AG04449 (cell line): ENCODE measurements at regions not wholly inside any gene's neighbourhood (a gene's known extent, or its start where the extent isn't known, plus 50 kb on each side); places are given as distances from the start of the nearest gene placed in this dataset.

Experiments
- CTCF ChIA-PET: fragments of 350-600 bp; formaldehyde crosslinking; extraction: SDS; loops from one replicate; lab custom pipeline; 2021; ENCODE audit warnings: antibody characterized with exemption; lab: Yijun Ruan, JAX
- POLR2A ChIA-PET: fragments of 400-600, 350-600 bp; formaldehyde crosslinking; extraction: SDS; loops from one replicate; lab custom pipeline; 2020; ENCODE audit warnings: antibody characterized with exemption, inconsistent platforms; lab: Yijun Ruan, JAX
- DNase-seq: peaks from one replicate; pipeline ENCODE4 v3.0.0-alpha.2; 2010; ENCODE audit warnings: low read depth, low spot score
- H3K4me3 ChIP-seq: 2 replicates; pipeline ENCODE4 v1.5.1; 2011; ENCODE audit warnings: low read depth, mild to moderate bottlenecking, control low read depth, low read length
- TF ChIP-seq, protein P1 (sequence below): IDR thresholded peaks from one replicate; pipeline ENCODE4 v1.5.1; 2011; ENCODE audit warnings: mild to moderate bottlenecking, moderate library complexity, low read length, control low read depth, inconsistent platforms; ENCODE audit not compliant: insufficient read depth; ENCODE audit errors: missing control alignments

GRCh38 chr9:99432075-99432474, 210.0 kb downstream of the SEC61B start:
- ChIA-PET POLR2A (no interaction called here), CTCF (interaction anchor here (1.9 kb wide), 1 partner anchor 13 kb away, joined by 4 read pairs; no protein-coding TSS in a partner anchor)
- DNase-seq, result no peak
- TF ChIP-seq, protein P1, sequence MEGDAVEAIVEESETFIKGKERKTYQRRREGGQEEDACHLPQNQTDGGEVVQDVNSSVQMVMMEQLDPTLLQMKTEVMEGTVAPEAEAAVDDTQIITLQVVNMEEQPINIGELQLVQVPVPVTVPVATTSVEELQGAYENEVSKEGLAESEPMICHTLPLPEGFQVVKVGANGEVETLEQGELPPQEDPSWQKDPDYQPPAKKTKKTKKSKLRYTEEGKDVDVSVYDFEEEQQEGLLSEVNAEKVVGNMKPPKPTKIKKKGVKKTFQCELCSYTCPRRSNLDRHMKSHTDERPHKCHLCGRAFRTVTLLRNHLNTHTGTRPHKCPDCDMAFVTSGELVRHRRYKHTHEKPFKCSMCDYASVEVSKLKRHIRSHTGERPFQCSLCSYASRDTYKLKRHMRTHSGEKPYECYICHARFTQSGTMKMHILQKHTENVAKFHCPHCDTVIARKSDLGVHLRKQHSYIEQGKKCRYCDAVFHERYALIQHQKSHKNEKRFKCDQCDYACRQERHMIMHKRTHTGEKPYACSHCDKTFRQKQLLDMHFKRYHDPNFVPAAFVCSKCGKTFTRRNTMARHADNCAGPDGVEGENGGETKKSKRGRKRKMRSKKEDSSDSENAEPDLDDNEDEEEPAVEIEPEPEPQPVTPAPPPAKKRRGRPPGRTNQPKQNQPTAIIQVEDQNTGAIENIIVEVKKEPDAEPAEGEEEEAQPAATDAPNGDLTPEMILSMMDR, result no peak
- no peak overlapping the region for H3K4me3 ChIP-seq

DNA sequence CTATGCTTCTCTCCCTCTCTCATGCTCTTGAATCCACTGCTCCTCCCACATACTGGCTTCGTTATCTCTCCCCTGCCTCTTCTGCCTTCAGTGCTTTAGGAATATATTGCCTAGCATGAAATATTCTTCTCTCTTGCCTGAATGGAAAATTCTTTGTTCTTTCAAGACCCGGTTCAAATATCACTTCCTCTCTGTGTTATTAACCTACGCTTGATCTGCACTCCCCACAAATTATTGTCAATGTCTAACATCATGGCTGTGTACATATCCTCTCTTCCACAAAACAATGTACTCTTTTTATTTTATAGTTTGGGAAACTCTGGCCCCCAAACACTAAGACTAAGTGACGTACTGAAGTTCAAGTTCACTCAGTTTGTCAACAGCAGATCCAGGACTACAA, 211.0 kb downstream of the SEC61B start:
- TF ChIP-seq, protein P1, result no peak
- ChIA-PET POLR2A (interaction anchor here (1.8 kb wide), 1 partner anchor 13 kb away, joined by 9 read pairs; no protein-coding TSS in a partner anchor), CTCF (interaction anchor here (1.4 kb wide), 1 partner anchor 13 kb away, joined by 6 read pairs; no protein-coding TSS in a partner anchor)
- no peak overlapping the region for H3K4me3 ChIP-seq
- no peak for DNase-seq

GRCh38 chr9:99433555-99433954, 211.5 kb downstream of the SEC61B start:
- ChIA-PET POLR2A (interaction anchor here (1.8 kb wide), 1 partner anchor 12 kb away, joined by 9 read pairs; no protein-coding TSS in a partner anchor), CTCF (interaction anchor here (1.4 kb wide), 1 partner anchor 12 kb away, joined by 6 read pairs; no protein-coding TSS in a partner anchor)
- no peak overlapping the region for H3K4me3 ChIP-seq
- DNase-seq, result no peak
- TF ChIP-seq, protein P1, result no peak

- ChIA-PET POLR2A (no interaction called here), CTCF (no interaction called here)
- no peak for DNase-seq
- TF ChIP-seq, protein P1, result no peak
- H3K4me3 ChIP-seq, result no peak overlapping the region
Measured at GRCh38 chr9:99436616-99437015, 214.5 kb downstream of the SEC61B start.

GRCh38 chr9:99437145-99437544, 215.1 kb downstream of the SEC61B start:
- DNase-seq, result no peak
- POLR2A ChIA-PET, result no interaction called here
- CTCF ChIA-PET, result no interaction called here
- no peak overlapping the region for H3K4me3 ChIP-seq
- TF ChIP-seq, protein P1, result no peak

- POLR2A ChIA-PET, result no interaction called here
- no peak for DNase-seq
- no peak overlapping the region for H3K4me3 ChIP-seq
- CTCF ChIA-PET, result no interaction called here
- TF ChIP-seq, protein P1, result no peak
Measured at GRCh38 chr9:99438596-99438995, 216.5 kb downstream of the SEC61B start.
